HS-5 (cell line): ENCODE measurements at regions not wholly inside any gene's neighbourhood (a gene's known extent, or its start where the extent isn't known, plus 50 kb on each side); places are given as distances from the start of the nearest gene placed in this dataset.

Experiments
- DNase-seq: peaks from one replicate; pipeline ENCODE4 v3.0.0-alpha.2; 2012; ENCODE audit warnings: low read depth

DNA sequence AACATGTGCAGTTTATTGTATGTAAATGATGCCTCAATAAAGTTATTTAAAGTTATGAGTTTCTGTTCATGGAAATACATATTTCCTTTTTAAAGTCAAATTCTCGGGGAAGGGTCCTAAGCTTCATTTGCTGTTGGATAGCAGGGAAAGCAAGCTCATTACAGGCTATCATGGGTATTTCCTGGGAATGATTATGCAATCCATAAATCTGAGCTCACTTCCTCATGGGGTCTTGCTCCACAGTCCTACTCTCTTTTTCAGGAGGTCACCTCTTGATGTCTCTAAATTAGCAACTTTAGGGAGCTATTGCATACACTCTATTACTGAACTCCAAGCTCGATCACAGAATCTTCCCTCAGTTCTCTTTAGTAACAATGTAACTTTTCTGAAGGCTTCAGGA, 69.9 kb upstream of the TP63 start:
- DNase-seq, result no peak

DNA sequence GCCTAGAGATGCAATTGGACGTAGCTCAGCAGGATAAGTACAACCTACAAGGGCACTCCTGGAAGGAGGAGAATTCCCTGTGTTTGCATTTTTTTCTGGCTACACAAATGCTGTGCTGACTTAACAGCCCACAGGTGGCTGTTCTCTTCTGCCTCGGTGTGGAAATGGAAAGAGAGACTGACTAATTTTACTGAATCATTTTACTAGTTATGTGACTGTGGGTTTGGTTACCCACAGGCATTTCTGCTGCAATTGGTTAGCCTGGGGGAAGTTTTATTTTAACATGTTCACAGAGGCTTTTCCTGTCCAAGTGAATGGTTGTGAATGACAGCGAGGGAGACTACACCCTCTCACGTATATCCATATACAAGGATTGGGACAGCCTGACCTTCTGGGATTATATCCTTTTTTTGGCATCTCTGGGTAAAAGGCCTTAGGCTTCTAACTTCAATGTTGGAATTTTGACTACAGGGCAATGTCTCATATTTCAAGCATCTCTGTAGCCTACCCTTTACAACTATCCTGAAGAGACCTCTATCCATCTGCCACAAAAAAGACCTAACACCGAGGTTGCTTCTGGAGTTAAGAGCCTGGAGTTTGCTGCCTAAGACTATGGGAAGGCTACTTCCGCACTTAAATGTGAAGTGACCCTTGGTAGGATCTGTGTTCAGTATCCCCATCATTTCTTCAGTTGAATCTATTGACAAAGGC, 67.2 kb upstream of the TP63 start:
- DNase-seq, result peak; percentile 91

DNA sequence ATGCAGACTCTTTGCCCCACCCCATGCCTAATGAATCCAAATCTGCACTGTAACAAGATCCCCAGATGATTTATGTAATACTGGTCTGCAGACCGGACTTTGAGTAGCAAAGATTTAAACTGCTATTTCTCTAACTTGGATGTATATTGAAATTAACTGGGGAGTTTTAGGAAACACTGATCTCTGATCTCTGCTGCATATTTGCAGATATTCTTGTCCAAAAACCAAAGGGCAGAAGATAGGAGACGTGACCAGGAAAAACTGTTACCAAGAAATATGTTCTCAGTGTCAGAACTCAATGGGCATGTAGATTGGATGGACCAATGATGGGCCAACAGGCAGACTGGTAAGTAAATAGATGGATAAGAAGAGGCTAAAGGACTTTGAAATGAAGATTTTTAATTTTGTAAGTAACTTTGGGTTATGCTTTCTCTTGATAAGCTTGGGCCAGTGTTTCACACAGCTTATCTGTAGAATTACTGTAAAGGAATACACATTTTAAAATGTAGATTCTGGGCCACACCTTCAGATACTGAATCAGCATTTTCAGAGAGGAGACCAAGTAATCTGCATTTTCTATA, 64.5 kb upstream of the TP63 start:
- no peak for DNase-seq

DNA sequence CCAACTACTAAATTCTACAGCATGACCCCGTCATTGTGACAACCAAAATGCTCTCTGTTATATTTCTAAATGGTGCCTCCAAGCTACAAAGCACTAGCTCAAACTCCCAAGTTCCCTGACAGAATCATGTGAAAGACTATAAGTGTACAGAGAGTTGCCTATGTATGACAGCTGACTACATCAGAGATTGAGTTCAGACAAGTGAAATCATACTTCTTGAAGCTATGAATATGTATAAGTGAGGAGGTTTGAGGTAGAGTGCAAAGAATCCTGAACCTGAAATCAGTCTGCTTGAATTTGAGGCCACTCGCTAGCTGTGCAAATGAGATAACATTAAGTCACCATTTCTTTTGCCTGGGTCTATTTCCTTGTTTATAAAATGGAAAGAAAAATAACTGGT, 63.9 kb upstream of the TP63 start:
- DNase-seq, result no peak

DNA sequence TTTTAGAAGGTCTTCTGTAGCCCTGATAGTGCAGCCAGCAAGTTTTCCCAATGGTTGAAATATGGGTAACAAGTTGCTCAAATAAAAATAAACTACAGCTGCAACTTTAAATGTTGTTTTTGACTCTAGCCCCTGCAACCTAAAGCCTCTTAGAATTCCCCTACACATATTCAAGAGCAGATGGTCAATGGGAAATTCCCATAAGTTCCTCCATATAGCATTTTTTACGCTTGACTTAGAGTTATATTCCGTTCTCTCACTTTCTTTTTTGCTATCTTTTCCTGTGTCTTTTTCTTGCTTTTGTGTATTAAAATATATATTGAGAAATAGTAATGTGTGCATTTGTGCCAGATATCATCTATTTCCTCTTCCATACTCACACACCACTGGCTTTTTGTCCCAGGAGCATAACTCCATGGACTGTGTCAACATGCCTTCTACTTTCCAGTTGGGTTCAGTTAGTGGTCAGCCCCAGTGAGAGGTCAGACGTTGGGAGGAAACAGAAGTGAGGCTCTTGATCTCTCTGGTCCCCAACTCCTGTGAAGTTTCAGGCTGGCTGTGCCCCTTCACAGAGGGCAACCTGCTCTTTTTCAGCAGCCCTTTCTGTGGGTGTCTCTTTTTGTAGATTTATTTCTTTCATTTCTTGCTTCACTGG, 63.3 kb upstream of the TP63 start:
- DNase-seq, result no peak

DNA sequence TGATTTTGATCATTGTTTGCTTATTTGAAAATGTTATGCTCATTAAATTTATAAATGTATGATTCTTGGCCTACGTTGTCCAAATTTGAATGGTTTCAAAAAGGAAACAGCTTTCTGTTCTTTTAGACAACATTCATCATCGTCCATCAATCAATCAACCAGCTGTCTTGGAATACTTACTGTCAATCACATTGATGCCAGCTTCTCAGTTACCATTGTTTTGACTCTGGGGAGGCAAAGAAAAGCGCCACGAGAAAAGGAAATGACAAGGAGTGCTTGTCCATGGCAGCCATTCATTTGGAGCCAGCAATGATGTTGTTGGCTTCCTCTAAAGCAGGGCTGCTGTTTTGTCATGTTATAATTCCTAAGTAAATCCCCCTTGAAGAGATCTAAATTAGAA, 62.2 kb upstream of the TP63 start:
- no peak for DNase-seq

DNA sequence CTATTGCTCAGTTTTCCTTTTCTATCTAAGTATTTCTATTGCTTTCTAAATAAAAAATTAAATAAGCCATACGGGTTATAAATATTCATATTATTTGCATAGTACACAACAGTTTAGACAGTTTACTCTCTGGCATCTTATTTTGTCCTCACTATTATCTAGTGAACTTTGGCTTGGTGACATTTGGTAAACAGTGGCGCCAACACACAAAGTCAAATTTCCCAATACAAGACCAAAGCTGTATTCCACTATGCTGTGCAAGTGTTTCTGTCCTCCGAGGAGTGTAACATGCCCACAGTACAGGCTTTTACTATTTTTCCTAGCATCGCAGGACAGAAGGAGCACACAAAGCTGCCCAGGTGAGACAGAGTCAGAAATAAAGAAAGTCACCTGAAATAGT, 61.7 kb upstream of the TP63 start:
- DNase-seq, result no peak

DNA sequence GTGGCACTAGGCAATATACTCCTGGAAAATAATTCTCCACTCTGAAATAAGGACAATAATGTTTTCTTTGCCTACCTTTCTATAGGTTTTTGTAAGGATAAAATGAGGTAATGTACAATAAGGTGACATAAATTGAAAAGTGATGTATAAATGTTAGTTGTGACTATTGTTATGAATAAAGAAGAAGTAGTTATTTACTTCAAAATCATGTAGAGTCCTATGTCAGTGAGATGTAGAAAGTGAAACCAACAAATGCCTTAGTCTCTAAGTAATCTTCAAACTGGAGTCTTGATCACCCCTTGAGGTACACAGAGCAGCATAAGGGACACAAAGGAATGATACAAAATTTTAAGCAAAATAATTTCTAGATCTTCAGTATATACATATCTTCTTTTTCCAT, 60.3 kb upstream of the TP63 start:
- DNase-seq, result no peak

DNA sequence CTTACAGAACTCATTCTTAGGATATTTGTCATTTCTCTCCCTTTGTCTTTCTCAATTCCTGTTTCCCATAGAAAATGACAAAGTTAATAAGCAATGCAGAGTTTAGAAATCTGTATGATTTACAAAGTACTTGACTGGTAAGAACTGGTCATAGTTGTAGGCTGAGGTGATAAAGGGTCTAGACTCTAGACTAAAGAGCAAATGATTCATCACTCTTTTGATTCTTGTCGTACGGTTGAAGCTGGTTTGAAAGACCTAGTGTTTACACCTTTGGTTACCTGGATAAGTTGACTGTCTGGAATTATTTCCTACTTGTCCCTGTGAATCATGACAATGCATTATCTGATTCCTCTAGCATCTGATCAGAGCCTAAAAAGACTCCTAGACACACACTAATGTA, 58.9 kb upstream of the TP63 start:
- DNase-seq, result peak; percentile 39

DNA sequence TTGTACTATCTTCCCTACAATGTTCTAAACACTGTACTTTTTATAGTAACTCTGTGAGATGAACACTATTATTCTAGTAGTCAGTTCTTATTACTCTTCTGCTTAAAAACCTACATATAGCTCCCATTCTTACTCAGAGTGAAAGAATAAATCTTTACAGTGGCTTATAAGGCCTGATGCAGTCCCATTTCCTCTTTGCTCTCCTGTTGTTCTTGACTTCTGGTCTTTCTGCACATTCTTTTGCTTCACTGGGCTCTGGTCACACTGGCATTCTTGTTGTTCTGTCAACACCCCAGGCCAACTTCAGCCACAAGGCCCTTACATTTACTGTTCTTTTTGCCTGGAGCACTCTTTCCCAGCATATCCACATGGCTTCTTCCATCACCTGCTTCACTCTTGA, 58.2 kb upstream of the TP63 start:
- no peak for DNase-seq

DNA sequence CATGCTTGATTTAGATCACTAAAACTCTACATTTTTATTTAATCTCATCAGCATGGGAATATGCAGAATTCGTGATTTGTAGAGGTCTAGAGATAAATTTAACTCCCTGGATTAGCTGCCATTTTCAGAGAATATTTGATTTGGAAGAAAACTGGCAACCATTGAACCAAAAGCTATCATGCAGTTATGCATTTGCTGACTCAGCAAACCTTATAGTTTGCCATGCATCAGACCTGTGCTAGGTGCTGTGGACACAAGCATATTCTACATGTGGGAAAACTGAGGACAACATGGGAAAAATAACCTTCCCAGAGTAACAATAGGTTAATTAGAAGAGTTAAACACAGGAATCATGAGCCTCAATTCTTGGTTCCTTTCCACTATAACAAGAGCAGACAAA, 54.7 kb upstream of the TP63 start:
- no peak for DNase-seq

DNA sequence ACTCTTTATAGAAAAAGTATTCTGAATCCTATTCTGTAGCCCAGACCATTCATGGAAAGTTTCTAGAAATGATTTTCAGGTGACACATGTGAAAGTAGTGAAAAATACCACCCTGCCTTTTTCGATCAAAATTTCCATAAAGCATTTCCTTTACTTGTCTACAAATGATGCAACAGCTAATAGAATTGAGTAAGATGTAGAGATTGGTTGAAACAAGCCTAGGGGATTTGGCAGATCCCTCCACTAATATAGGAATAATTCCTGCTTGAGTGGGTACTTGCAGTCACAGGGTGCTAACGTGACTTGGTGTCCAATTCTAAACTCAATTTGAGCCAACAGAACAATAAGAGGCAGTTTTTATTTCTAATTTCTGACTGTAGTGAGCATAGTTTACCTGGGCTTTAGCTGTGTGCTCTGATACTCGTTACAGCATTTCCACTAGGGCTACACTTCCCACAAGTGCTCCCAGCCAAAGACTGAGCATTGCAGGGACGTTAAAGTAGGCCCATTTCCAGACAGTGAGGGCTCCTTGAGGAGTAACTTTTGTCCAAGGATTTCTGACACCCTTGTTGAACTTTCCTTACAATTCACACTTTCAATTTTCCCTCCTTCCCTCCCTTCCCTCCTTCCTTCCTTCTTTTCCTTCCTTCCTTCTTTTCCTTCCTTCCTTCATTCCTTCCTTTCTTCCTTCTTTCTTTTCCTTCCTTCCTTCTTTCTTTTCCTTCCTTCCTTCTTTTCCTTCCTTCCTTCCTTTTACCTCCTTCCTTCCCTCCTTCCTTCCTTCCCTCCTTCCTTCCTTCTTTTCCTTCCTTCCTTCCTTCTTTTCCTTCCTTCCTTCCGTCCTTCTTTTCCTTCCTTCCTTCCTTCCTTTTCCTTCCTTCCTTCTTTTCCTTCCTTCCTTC, 53.9 kb upstream of the TP63 start:
- DNase-seq, result no peak

DNA sequence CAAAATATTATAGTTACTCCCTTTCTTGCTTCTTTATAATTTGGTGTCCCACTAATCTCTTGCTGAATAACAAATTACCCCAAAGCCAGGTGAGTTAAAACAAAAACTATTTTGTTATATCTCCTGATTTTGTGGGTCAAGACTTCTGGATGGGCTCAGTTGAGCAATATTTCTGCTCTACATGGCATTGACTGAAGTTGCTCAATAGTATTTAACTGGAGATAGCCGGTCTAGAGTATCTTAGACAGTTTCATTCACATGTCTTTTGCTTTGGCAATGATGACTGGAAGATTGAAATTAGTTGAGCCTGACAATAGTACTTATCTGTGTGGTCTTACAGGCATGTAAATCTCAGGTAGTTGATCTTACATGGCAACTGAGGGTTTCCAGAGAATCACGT, 51.0 kb upstream of the TP63 start:
- DNase-seq, result no peak
